CD4-positive, alpha-beta T cell treated with Interleukin-21 for 1 hour (primary cell): ENCODE measurements at regions not wholly inside any gene's neighbourhood (a gene's known extent, or its start where the extent isn't known, plus 50 kb on each side); places are given as distances from the start of the nearest gene placed in this dataset.
A peak's percentile ranks its signal among the peaks of the same experiment; 100 is the strongest.
"Not testable (repeated sequence)": the region's sequence is repeated elsewhere in the genome, so short reads cannot be mapped to it uniquely, and the experiment has no call there.

Source experiments
- DNase-seq: peaks from one replicate; pipeline ENCODE4 v3.0.0-alpha.2; 2020

DNA sequence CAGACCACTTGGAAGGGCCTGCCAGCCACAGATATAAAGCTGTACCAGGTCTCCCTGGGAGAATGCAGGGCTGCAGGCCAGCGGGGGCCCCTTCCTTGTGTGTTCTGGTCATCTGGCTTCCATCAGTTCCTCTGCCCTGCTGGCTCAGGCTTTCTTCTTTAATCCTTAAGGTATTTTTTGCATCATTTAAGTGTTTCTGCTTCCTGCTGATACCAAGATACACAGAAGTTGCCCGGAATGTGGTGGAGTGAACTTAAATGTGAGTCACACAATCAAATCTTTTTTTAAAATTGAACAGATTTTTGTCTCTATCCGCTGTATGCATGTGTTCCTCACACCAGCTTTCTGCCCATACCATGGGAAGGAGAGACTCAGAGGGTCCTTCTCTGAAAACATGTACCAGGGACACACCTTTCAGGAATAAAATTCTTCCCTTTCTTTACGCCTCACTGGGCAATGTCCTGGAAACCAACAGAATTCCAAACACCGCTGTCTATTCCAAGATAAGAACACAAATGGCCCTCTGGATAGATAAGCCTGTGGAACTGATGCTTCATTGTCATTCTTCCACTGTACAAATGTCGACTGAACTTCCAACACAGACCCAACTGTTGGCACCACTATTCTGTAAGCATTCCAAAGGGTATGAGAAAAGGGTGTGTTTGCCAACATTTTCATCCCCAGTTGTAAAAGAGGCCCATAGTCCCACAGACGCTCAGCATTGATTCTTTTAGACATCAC is 206.2 kb upstream of the MYLIP start:
- no peak for DNase-seq

DNA sequence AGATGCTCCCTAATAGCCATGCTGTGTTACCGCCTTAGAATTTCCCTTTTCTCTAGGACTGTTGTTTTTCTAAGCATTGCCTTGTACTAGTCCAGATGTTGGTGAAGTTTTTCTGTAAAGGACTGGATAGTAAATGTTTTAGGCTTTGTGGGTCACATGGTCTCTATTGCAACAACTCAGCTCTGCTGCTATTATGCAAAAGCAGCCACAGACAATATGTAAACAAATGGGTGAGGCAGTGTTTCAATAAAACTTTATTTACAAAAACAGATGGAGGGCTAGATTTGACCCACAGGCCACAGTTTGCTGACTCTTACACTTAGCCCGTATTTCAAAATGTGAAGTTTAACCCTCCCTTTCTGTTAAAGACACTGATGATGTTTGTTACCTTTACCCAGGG is 207.6 kb upstream of the MYLIP start:
- no peak for DNase-seq

DNA sequence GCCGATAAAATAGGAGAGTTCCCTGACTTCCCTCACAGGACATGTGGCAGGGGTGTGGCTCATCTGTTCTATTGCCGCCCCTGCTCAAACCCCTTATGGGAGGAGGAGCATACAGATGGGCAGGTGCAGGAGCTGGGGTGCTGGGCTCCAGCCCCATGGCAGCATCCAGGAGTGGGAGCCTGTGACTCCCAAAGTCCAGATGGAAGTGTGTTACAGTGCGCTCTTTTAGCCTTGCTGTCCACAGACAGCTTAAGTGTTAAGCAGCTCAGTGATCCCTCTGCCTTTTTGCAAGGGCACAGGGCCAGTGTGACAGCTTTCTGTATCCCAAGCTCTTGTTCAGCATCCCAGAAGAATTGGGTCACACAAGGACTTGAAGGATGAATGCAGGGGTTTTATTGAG is 212.3 kb upstream of the MYLIP start:
- no peak for DNase-seq

DNA sequence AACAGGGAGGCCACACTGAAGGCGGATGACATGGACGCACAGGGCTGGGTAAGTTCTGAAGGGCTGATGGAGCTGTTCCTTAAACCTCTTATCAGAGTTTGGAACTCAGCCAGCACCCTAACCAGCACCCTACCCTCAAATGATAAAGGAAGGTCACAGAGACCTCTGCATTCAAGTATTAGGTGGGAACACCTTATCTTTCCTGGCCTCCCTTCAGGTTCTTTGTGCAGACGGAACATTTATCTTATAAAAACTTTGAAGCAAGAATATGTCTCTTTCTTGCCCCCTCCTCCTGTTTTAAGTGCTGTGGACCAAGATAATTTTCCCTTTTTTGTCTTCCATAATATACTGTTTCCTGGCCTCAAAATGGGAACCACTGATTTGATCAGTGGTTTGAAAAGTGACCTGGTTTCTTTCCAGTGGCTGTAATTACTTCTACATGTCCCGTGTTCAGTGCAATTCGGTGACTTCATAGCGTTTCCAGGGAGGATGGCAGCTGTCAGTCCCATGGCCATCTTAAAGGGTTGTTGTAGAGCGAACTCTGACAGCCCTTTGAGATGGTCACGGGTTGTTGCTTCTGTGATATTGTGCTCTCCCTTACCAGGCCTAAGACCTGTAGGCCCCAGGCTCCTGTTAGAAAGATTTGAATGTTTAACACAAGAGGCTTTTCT is 213.2 kb upstream of the MYLIP start:
- DNase-seq, result no peak

DNA sequence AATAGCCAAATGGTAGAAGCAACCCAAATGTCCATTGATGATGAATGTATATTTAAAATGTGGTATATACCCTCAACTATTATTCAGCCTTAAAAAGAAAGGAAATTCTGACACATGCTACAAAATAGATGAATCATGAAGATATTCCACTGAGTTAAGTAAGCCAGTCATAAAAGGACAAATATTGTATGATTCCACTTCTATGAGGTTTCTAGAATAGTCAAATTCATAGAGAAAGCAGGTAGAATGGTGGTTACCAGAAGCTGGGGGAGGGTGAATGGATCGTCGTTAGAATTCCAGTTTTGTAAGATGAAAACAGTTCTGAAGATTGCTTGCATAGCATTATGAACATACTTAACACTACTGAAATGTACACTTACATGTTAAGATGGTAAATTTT is 214.3 kb upstream of the MYLIP start:
- no peak for DNase-seq

DNA sequence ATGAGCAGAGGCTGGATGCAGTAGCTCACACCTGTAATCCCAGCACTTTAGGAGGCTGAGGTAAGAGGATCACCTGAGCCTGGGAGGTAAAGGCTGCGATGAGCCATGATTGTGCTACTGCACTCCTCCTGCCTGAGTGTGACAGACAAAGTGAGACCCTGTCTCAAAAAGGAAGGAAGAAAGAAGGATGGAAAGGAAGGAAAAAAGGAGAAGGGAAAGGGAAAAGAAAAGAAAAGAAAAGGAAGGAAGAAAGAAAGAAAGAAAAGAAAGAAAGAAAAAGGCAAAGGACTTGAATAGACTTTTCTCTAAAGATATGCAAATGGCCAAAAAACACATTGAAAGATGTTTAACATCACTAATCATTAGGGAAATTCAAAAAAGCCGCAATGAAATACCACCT is 215.3 kb upstream of the MYLIP start:
- no peak for DNase-seq

DNA sequence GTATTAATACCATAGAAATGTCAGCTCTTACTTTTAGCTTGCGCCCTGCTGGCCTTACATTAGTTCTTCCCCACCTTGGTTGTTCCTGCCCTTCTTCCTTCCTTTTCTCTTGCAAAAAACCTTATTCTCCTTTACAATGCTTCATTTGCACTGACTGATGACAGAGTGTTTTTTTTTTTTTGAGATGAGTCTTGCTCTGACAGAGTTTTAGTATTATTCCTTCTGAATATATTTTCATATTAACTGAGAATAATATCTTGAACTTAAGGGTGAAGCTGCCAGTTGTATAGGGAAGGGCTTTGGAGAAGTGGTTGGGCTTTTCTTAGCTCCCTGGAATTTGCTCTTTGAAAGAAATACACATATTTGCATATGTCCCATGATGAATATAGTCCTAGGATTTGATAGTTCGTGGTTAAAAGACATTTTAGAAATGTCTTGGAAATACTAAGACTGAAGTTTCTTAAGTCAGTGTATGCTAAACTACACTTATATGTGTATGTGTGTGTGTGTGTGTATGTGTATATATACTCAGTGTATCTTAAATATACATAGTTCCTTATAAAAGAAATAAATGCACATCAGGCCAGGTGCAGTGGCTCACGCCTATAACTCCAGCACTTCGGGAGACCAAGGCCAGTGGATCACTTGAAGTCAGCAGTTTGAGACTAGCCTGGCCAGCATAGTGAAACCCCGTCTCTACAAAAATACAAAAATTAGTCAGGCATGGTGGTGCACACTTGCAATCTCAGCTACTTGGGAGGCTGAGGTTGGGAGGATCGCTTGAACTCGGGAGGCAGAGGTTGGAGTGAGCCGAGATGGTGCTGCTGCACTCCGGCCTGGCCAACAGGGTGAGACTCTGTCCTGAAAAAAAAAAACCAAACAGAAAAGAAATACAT is 216.1 kb upstream of the MYLIP start:
- no peak for DNase-seq

DNA sequence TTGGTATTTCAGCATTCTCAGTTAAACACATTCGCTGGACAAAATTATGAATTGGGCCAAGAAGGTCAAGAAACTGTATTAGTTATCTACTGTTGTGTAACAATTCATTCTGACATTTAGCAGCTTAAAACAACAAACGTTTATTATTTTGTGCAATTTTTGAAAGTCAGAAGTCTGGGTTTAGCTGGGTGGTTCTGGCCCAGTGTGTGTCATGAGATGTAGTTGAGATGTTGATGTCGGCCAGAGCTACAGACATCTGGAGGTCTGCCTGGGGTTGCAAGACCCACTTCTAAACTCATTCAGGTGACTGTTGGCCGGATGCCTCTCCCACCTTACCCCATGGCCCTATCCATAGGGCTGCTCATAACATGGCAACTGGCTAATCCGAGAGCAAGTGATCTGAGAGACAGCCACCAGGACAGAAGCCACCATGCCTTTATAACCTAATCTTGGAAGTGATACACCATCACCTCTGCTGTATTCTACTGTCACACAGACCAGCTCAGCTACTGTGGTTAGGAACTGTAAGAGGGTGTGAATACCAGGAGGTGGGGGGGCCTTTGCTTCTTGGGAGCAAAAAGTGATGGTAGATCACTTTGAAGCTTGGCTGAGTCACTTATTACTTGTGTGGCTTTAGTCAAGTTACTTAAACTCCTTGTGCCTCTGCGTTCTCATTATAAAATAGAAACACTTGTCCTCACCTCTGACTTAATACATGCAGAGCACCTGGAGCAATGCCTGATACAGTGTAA is 217.0 kb upstream of the MYLIP start:
- DNase-seq, result no peak

DNA sequence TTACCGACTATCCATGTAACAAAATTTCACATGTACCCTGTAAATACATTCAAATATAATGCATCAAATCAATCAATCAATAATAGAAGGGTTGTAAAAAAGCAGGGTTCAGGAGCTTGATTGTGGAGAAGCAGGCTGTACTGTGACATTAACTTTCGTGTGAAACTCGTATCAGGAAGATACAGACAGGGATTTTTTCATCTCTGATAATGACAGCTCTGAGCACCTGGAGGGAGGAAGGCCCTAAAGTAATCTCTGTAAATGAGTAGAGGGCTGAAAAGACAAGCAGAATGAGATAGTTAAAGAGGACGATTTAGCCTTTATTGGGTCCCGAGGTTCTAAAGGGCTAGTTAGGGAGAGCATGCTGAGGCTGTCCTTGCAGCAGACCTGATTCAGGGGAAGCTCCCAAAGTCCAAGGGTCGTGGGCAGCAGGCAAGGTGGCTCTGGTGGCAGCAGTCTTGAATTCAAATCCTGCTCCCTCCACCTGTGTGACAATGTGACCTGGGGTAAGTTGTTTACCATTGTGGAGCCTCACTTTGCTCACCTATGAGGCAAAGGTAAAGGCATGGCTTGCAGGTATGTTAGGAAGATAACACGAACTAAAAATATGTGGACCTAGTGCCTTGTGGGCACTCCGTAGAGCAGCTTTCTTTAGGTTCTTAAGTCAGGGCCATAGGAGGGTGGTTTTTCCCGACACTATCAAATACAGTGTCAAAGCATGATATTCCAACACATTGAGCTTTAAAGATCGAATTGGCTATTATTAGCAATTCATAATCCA is 219.4 kb upstream of the MYLIP start:
- DNase-seq, result no peak

DNA sequence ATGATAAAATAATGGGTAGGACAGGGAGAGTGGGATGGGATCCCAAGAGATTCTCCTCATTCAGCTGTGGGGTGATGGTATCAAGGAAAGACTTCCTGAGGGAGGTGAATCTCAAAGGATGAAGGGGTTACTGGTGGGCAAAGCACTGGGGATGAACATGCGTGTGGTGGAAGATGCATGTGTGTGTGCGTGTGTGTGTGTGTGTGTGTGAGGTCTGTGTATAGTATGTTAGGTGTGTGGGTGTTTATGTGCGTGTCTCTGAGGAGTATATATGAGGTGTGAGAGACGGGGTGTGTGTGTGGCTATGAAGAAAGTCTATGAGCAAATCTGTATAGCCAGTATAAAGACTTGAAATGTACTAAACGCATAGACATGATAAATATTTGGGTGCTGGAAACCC is 220.0 kb upstream of the MYLIP start:
- DNase-seq, result no peak

DNA sequence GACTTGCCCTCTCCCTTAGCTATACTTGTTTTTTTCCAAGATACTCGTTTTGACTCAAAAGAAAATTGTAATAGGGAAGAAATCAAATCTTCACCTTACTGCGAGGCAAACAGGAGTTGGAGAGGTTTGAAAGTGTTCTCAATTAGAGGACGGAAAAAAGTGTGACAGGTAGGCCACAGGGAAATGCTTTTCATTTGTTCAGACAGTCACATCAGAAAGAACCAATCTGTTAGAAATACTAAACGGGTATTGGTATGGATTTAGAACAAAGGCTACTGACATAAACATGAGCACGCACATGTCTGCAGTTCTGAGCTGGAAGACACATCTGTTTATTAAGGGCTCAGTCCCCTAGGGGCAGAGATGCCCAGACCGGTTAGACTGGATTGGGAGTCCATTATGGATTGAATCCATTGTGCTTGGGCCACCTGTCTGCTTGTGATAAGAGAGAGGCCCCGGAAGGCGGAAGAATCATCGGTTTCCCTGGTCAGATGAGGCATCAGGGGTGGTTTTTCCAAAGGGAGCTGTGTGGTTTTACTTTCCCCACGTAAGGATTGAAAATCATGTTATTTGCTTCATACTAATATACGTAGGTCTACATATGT is 220.9 kb upstream of the MYLIP start:
- no peak for DNase-seq

DNA sequence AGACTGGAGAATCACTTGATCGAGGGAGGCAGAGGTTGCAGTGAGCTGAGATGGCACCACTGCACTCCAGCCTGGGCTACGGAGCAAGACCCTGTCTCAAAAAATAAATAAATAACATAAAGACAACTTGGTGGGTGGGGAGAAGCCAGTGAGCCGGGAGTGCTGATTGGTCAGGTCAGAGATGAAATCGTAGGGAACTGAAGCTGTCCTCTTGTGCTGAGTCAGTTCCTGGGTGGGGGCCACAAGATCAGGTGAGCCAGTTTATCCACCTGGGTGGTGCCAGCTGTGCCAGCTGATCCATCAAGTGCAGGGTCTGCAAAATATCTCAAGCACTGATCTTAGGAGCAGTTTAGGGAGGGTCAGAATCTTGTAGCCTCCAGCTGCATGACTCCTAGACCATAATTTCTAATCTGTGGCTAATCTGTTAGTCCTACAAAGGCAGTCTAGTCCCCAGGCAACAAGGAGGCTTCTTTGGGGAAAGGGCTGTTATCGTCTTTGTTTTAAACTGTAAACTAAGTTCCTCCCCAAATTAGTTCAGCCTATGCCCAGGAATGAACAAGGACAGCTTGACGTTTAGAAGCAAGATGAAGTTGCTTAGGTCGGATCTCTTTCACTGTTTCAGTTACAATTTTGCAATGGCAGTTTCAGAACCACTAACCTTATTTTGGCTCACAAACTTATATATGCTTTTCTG is 221.5 kb upstream of the MYLIP start:
- DNase-seq, result not testable (repeated sequence)

DNA sequence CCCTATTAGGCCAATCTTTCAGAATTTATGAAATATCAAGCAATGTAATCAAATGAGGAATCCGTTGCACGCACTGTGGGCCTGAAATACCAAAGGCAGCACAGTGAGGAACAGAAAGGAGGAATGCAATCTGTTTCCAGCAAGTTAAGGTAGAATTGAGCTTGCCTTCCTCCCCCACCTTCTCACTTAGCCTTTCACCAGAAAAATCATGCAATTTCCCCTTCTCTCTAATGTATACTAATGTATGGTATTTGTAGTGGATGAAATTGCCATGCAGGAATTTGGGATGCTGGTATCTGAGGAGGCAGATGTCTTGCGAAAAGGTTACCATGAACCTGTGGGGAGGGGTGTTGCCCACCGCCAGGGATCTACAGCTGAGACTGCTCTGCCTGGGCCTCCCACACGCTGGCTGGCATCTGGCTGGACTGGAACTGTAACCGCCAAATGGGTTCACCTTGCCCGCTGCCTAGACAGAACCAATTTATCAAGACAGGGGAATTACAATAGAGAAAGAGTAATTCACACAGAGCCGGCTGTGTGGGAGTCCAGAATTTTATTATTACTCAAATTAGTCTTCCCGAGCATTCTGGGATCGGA is 222.4 kb upstream of the MYLIP start:
- no peak for DNase-seq

DNA sequence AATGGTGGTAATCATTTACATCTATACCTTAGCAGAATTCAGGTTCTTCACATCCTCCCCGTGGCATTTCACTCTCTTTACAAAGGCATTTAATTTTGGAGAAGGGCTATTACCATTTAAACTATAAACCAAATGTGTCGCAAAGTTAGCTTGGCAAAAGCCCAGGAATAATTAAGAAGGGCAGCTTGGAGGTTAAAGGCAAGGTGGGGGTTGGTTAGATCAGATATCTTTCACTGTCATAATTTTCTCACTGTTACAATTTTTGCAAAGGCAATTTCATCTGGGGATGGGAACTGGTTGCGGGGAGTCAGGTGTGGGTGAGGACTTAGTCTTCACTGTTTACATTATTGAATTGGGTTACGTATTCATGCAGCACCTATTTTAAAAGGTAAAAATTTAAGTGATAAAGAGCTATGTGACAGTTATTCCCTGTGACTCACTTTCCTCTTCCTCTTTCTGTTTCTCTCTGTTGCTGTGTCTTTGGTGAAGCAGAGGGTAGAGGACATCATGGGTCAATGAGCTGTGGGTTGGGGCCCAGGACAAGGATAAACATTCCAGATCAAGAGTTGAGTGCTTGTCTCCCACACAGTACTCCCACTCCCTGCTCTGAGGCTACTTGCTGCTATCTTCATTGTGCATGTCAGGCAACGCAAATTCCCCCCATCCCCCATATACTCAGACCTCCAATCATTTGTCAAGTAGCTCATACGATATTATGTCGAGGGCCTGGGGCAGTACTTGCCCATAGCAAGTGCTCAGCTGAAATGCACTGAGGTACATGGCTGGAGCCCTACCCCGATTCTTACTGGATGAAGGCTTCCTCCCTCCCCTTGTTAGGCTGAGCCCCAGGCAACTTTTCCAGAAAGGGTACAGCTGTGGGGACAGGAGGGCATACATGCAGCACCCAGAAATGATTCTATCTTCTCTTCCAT is 223.1 kb upstream of the MYLIP start:
- DNase-seq, result no peak

DNA sequence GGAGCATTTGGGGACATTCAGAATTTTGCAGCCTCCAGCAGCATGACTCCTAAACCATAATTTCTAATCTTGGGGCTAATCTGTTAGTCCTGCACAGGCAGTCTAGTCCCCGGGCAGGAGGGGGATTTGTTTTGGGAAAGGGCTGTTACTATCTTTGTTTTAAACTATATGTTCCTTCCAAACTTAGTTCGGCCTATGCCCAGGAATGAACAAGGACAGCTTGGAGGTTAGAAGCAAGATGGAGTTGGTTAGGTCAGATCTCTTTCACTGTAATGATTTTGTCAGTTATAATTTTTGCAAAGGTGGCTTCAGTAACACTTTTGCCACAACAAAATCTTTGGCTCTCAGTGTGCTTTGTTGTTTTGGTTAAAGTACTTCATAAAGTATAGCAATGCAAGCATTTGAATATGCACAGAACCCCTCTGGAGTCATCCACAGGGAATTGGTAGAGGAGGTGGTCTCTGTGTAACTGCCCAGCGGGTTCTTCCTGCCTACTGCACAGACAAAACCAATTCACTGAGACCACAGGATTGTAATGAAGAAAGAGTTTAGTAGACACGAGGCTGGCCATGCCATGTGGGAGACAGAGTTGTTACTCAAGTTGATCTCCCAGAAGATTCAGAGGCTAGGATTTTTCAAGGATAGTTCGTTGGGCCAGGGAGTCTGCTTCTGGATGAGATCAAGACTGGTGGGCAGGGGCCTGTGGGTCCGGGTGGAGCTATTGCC is 224.1 kb upstream of the MYLIP start:
- no peak for DNase-seq

DNA sequence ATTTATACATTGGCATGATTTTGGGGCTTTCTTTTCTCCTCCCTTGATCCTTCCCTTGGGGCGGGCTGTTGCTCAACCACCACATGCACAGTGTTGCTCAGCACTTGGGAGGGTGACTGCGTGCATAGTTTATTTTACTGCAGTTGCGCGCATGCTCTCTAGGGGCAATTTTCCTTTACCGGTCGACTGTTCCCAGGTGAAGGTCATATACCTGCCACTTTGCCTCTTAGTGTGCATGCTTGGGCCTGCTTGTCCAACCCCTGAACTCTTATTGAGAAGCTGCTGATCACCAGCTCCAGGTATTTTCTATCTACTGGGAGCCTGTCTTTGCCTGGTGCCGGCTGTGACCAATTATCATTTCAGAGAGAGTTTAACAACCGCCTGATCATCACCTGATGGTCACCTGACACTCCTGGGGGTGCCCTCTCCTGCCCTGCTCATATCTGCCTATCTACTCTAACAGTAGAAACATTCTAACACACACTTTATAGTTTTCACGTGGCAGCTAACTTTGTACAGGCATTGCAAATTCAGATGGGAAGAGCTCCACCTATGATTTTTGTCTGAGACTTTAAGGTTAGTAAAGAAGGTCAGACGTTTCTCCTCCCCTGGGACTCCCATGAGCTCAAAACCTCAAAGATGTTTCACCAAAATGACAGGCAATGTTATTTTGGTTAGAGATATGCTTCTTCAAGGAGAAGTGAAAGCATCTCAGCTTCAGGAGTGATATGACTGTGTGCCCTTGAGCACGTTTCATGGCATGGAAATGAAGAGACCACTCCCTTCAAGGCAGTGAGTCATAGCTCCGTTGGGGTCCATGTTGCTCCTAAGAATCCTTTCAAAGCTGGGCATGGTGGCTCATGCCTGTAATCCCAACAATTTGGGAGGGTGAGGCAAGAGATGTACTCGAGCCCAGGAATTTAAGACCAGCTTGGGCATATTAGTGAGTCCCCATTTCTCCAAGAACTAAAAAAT is 227.5 kb upstream of the MYLIP start:
- DNase-seq, result peak; percentile 9

DNA sequence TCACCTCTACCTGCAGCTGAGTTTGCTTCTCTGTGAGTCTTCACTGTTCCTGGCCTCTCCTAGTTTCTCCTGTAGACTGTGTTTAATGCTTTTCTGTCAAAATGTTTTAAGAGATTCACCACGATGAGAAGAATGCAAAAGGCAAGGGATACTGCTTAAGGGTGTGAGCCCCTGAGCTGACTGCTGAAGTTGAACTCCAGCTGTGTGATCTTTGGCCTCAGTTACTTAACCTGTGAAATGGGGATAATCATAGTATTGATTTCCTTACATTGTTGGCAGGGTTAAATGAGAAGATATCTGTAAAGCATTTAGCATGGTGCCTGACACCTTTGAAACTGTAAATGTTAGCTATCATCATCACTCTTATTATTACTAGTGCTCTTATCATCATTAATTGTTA is 230.2 kb upstream of the MYLIP start:
- no peak for DNase-seq
